ENCODE measurements at regions not wholly inside any gene's neighbourhood (a gene's known extent, or its start where the extent isn't known, plus 50 kb on each side); places are given as distances from the start of the nearest gene placed in this dataset.

- Histone ChIP-seq H3K9ac (ENCODE audit: insufficient read depth in 1 of 2, low read depth in 2 of 2, low read length in 2 of 2) (no peak overlapping the region), H3K9me1 (ENCODE audit: control insufficient read depth, insufficient read depth, low read length) (no peaks in the 10 kb centered on the region), H2AFZ (ENCODE audit: low read depth, low read length) (no peak overlapping the region), H3K4me3 (no peak overlapping the region), H3K36me3 (ENCODE audit: control insufficient read depth, insufficient read depth, low read length) (no peaks in the 10 kb centered on the region), H3K4me2 (ENCODE audit: insufficient read depth, low read length) (no peak overlapping the region), H3K4me1 (replicated peaks in 1 of 2; ENCODE audit: control insufficient read depth in 2 of 2, insufficient read depth in 2 of 2, low read length in 2 of 2) (no peaks in the 10 kb centered on the region), H3K27ac (ENCODE audit: extremely low read depth, low read depth, low read length) (no peak overlapping the region), H4K20me1 (replicated peaks; ENCODE audit: control insufficient read depth, insufficient read depth, low read length) (no peaks in the 10 kb centered on the region), H3K27me3 (ENCODE audit: control insufficient read depth in 2 of 2, insufficient read depth in 2 of 2, low read length in 2 of 2) (no peaks in the 10 kb centered on the region), H3K9me3 (replicated peaks; ENCODE audit: control insufficient read depth, insufficient read depth, low read depth, low read length) (no peaks in the 10 kb centered on the region), H3K79me2 (ENCODE audit: control insufficient read depth, insufficient read depth, low read length) (no peaks in the 10 kb centered on the region)
- ChIA-PET POLR2A (no interaction called here), CTCF (ENCODE audit: low intra/inter-chr PET ratio) (no interaction called here)
- intact Hi-C loops (cut with micrococcal nuclease) (no loop called here), in situ Hi-C loops (cut with MboI) (no loop called here)
- WGBS (ENCODE audit: insufficient coverage, low coverage, missing lambda C conversion rate): 0% methylated on average over 3 of the region's 3 CpGs
- DNase-seq (ENCODE audit: extremely low read depth in 1 of 4, low spot score in 3 of 4) (no peak), FAIRE-seq (no peak), ATAC-seq (no peak)
- BruUV-seq (replicated peaks): no TSS peak
- TF ChIP-seq PTBP1 (IDR thresholded peaks at IDR 0.05; ENCODE audit: low read depth, low read length) (no peak), TSC22D4 (tag; IDR thresholded peaks at IDR 0.05) (no peak), TAF1 (IDR thresholded peaks at IDR 0.05; ENCODE audit: control insufficient read depth, extremely low read depth, insufficient read depth, low read length, severe bottlenecking) (no peak), SRSF3 (IDR thresholded peaks at IDR 0.05; ENCODE audit: insufficient read depth, low read length) (no peak), PHB (CRISPR knock-in tag; IDR thresholded peaks at IDR 0.05) (no peak), ZNF551 (CRISPR knock-in tag; IDR thresholded peaks at IDR 0.05) (no peak), TFAM (CRISPR knock-in tag; conservative IDR thresholded peaks at IDR 0.05) (no peak), RBM17 (IDR thresholded peaks at IDR 0.05; ENCODE audit: borderline replicate concordance, low read depth, low read length) (no peak), ZNF77 (CRISPR knock-in tag; IDR thresholded peaks at IDR 0.05) (no peak), CUX1 (CRISPR knock-in tag; IDR thresholded peaks at IDR 0.05) (no peak), NFIC (IDR thresholded peaks at IDR 0.05) (no peak), HCFC1 (IDR thresholded peaks at IDR 0.05; ENCODE audit: low read depth, low read length) (no peak)
Measured at GRCh38 chr2:150358468-150358807, 129.0 kb downstream of the RND3 start.

All from K562 (cell line).